ENCODE measurements at regions not wholly inside any gene's neighbourhood (a gene's known extent, or its start where the extent isn't known, plus 50 kb on each side); places are given as distances from the start of the nearest gene placed in this dataset.

- TF ChIP-seq CTCF (IDR thresholded peaks at IDR 0.05; ENCODE audit: low read depth, low read length, missing control alignments) = no peak
- DNase-seq (ENCODE audit: low read depth) = no peak
- no peak overlapping the region for H3K4me3 ChIP-seq (ENCODE audit: low read depth, low read length)
Measured at GRCh38 chr1:83756984-83757717, 241.8 kb downstream of the TTLL7 start.

- TF ChIP-seq CTCF (IDR thresholded peaks at IDR 0.05; ENCODE audit: low read depth, low read length, missing control alignments) = no peak
Measured at GRCh38 chr1:83751602-83752001, 247.3 kb downstream of the TTLL7 start.

DNA sequence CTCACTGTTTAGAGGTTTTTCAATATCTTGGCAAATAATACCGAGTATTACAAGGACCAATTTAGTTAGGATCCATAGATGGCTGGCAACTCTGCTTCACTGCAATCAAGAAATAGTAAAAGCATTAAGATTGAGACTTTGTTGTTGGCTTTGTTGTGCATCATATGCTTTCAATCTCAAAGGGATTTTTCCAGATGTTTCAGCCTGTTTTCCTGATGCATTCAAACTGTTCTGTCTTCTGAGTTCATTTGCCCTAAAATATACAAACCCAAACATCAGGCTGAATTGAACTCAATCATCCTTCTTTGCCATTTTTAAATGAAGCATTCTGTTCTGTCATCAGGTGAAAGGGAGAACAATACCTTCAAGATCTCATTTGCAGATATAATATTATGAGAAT is 248.7 kb downstream of the TTLL7 start:
- no peak overlapping the region for H3K4me3 ChIP-seq (ENCODE audit: low read depth, low read length)
- no peak for DNase-seq (ENCODE audit: low read depth)
- no peak for TF ChIP-seq CTCF (IDR thresholded peaks at IDR 0.05; ENCODE audit: low read depth, low read length, missing control alignments)

More at GRCh38 chr1:83751602-83752001, 247.3 kb downstream of the TTLL7 start:
- DNase-seq (ENCODE audit: low read depth) = no peak
- H3K4me3 ChIP-seq (ENCODE audit: low read depth, low read length) = no peak overlapping the region

DNA sequence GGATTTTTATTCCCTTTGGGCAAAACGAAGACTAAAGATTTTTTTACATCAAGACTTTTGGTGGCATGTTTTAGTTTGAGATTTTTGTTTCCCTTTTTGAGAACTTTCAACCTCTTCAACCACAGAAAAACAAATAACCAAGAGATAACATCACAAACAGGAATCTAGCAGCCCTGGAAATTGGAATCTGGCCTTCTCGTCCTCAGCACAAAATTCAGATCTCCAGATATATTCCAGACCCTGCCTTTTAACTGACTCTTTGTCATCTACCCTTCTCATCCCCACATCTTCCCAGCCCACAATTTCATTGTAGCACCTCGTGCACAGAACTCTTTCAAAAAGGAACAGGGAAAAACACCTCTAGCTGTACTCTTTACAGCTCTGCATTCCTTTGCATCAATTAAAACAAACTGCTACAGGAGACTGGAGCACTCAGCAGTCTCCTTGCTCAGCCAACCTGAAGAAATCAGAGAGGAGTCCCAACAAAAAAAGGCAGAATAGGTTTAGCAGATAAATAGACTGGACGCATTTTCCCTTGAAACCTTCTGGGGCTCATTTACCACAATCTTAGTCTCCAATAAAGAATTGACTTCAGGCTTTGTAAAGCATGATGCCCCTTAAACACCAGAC is 251.0 kb downstream of the TTLL7 start:
- no peak for TF ChIP-seq CTCF (IDR thresholded peaks at IDR 0.05; ENCODE audit: low read depth, low read length, missing control alignments)
- no peak for DNase-seq (ENCODE audit: low read depth)

GRCh38 chr1:83746234-83746633 is 252.7 kb downstream of the TTLL7 start:
- peak; percentile 4 for DNase-seq (ENCODE audit: low read depth)
- no peak overlapping the region for H3K4me3 ChIP-seq (ENCODE audit: low read depth, low read length)
- TF ChIP-seq CTCF (IDR thresholded peaks at IDR 0.05; ENCODE audit: low read depth, low read length, missing control alignments) = no peak

More for the DNA sequence above, 251.0 kb downstream of the TTLL7 start:
- H3K4me3 ChIP-seq (ENCODE audit: low read depth, low read length) = no peak overlapping the region

GRCh38 chr1:83742446-83742845 is 256.5 kb downstream of the TTLL7 start:
- no peak for DNase-seq (ENCODE audit: low read depth)
- TF ChIP-seq CTCF (IDR thresholded peaks at IDR 0.05; ENCODE audit: low read depth, low read length, missing control alignments) = no peak
- H3K4me3 ChIP-seq (ENCODE audit: low read depth, low read length) = no peak overlapping the region

All from GM12864 (cell line).